GM18507 (cell line): ENCODE measurements at regions not wholly inside any gene's neighbourhood (a gene's known extent, or its start where the extent isn't known, plus 50 kb on each side); places are given as distances from the start of the nearest gene placed in this dataset.
A peak's percentile ranks its signal among the peaks of the same experiment; 100 is the strongest.
"Not testable (repeated sequence)": the region's sequence is repeated elsewhere in the genome, so short reads cannot be mapped to it uniquely, and the experiment has no call there.

ENCODE experiments used
- DNase-seq: peaks from one replicate; pipeline ENCODE4 v3.0.0; 2011; ENCODE audit warnings: low read depth; ENCODE audit not compliant: insufficient read length; ENCODE audit errors: extremely low spot score
- FAIRE-seq: peaks from 2 replicates; lab custom pipeline; 2011; peaks lifted over from hg19 to GRCh38; lab: Jason Lieb, UNC

DNA sequence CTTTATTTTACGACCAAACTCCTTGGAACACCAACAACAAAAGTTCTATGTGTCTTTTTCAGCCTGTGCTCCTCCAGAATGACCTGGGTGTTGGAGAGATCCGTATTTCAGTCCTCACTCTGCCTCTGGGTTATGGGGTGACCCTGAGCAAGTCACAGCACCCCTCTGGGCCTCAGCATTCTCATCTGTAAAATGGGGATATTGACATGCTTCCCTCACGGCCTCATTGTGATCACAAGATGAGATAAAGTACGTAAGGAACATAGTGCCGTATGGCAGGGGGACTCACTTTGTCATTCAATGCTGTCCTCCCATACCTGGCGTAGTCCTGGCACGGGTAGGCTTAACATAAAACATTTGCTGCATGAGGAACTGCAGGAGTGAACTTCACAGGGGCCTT is 123.0 kb upstream of the HAND1 start:
- DNase-seq (no peak), FAIRE-seq (no peak)

DNA sequence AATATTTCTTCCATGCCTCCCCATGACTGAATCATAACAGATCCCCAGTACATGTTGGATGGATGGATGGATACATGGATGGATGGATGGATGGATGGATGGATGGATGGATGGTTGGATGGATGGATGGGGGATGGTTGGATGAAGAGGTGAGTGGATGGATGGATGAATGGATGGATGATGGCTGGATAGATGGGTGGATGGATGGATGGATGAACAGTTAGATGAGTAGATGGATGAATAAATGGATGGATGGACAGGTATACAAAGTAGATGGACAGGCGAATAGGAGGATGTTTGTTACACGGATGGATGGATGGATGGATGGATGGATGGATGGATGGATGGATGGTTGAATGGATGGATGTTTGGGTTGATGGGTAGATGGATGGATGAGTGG is 120.0 kb upstream of the HAND1 start:
- FAIRE-seq (no peak), DNase-seq (no peak)

DNA sequence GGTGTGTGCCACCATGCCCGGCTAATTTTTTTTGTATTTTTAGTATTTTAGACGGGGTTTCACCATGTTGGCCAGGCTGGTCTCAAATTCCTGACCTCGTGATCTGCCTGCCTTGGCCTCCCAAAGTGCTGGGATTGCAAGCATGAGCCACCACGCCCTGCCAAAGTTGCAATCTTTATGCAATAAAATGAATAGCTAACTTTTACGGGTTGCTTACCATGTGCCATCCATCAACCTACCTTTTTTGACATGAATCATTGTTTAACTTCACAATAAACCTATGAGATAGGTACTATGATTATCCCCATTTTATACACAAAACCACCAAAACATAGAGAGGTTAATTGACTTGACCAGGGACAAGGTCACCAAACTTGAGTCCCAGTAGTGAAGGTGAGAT is 118.8 kb upstream of the HAND1 start:
- FAIRE-seq, DNase-seq: not testable (repeated sequence)

DNA sequence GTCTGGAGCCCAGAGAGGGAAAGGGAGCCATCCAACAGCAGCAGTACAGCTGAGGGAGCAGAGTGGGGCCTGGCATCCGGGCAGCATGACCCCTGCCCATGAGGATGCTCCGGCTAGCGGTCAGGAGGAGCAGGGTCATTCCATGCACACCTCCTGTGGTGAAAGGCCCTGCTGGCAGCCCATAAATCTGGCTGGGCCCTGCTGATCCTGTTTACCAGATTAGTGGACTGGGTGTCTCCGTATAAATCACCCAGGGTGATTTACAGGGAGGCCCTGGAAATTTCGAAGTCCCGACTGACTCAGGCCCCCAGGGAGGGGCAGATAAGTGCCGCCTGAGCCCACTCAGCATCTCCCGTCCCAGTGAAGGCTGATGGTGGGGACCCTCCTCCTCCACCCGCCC is 117.6 kb upstream of the HAND1 start:
- no peak for DNase-seq
- FAIRE-seq = no peak

DNA sequence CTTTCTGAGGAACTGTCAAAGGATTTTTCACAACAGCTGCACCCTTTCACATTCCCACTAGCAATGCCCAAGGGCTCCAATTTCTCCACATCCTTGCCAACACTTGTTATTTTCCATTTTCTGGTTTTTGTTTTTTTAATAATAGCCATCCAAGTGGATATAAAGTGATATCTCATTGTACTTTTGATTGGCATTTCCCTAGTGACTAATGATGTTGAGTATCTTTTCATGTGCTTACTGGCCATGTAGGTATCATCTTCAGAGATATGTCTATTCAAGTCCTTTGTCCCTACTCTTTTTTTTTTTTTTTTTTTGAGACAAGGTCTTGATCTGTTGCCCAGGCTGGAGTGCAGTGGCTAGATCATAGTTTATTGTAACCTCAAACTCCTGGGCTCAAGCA is 115.8 kb upstream of the HAND1 start:
- DNase-seq = no peak
- FAIRE-seq = no peak

DNA sequence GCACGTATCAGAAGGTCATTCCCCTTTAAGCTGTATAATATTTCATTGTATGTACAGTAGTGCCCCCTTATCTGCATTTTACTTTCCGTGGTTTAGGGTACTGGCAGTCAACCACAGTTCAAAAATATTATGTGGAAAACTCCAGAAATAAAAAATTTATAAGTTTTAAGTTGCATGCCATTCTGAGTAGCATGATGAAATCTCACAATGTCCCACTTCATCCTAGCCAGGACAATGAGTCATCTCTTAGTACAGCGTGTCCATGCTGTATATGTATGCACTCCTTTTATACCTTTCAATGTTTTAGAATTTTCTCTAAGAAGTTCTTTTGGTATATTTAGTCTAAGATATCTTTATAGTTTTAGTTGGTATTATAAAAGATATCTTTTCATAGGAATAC is 115.0 kb upstream of the HAND1 start:
- DNase-seq = no peak

DNA sequence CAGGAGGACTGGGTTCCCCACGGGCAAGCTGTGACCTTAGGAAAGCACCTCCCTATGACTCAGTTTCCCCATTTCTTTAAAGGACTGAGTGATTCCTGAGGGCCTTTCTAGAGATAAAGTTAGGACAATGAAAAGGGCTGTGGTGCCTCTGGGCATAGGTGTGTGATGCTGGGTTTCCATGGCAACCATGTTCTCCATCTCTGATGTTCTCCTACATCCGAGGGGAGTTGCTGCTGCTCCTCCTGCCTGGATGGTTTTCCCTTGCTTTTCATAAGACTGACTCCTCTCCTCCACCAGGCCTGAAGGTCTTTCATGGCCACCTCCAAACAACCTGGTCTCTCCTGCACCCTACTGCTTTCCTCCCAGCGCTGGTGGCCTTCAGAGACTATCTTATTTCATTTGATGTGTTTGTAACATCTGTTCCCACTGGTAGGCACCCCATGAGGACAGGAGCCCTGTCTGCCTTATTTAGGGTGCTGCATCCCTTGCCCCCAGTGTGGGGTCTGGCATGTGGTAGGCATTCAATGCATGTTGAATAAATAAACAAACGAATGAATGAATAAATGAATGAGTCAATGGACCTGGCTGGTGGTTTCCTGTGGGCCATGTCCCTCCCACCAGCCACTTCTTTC is 112.2 kb upstream of the HAND1 start:
- FAIRE-seq = no peak
- no peak for DNase-seq

More for the DNA sequence above, 115.0 kb upstream of the HAND1 start:
- no peak for FAIRE-seq

DNA sequence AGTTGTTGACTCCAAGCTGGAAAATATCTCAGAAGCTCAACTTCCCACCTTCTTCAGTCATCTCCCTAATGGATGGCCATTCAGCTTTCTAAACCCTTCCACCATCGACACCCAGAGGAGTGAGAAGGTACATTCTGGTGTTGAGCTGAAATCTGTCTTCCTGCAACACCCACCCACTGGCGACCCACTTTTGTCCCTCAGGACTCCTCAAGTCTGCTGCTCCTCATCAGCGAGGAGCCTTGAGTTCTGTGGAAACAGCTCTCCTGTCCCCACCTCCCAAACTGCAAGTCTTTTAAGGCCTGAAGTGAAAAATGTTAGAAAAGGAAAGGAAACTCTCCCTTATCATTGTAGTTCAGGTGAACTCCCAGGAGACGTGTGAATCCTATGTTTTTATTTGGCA is 111.5 kb upstream of the HAND1 start:
- no peak for DNase-seq
- no peak for FAIRE-seq

DNA sequence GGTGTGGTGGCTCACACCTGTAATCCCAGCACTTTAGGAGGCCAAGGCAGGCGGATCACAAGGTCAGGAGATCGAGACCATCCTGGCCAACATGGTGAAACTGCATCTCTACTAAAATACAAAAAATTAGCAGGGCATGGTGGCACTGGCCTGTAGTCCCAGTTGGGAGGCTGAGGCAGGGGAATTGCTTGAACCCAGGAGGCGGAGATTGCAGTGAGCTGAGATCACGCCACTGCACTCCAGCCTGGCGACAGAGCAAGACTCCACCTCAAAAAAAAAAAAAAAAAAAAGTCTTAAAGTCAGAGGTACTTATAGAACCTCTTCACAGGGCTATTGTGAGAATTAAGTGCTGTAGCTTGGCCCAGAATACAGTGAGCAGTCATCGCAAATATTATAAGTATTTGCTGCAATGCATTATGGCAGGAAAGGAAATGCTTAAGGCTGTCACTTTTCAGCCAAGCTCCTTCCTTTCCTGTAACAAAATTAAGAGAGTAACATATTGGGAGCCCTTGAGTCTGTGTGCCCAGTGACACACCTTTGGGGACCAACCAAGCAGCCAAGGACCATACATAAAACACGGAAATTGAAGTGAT is 110.9 kb upstream of the HAND1 start:
- DNase-seq, FAIRE-seq: not testable (repeated sequence)

DNA sequence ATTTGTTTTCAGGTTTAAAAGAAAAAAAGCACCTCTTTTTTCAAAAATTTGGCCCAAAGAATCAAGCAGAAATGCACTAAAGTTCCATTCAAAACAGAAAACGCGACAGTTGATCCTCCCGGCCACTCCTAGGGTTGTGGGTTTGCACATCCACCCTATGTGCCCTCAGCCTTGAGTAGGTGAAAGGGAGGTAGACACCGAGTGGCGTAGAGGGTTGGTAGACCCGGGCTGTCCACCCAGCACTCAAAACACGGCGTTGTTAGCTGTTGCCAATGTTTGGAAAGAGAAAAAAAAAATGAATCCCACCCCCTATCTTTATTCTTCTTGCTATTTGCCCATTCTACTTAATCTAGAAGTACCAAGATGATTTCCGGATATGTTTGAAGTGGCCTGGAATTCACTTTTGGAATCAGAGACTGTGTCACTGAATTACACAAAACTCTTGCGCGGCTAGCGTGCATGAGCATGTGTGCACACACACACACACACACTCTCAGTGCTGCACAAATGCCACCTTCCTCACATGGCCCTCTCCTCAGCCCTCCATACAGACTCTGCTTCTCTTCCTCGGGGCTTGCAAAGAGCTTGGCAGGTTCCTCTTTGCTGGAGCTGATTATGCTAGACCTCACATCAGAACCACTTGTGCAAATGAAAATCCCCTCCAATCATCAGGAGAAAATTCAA is 110.2 kb upstream of the HAND1 start:
- DNase-seq (no peak), FAIRE-seq (no peak)

DNA sequence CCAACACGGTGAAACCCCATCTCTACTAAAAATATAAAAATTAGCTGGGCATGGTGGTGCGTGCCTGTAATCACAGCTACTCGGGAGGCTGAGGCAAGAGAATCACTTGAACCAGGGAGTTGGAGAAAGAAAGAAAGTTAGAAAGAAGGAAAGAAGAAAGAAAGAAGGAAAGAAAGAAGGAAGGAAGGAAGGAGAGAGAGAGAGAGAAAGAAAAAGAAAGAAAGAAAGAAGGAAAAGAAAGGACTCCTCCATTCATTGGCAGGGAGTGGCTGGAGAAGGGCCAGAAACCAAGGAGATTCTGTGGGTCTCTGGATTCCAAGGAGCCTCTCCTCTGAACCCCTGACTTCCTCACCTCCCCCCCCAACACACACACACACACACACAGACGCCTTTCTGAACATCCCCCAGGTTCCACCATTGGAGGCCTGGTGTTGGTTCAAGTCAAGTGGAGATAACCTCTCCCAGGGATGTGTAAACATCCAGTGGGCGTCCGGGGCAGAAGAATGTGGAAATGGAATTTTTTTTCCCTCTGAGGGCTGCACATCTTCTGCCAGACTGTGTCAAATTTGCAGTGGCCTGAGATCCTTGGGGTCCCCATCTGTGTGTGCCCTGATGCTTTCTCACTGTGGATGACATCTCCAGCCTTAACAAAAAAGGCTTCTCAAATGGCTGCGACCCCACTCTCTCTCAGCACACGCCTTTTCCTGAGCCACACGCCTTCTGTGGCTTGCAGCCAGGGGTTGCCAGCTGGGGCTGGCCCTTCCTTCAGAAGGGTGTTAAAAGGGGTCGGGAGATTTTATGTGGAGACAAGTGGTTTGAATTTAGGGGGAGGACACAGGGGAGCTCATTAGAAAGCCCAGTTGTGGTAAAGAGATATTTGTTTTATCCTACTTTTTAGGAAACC is 109.3 kb upstream of the HAND1 start:
- no peak for FAIRE-seq
- DNase-seq = no peak

DNA sequence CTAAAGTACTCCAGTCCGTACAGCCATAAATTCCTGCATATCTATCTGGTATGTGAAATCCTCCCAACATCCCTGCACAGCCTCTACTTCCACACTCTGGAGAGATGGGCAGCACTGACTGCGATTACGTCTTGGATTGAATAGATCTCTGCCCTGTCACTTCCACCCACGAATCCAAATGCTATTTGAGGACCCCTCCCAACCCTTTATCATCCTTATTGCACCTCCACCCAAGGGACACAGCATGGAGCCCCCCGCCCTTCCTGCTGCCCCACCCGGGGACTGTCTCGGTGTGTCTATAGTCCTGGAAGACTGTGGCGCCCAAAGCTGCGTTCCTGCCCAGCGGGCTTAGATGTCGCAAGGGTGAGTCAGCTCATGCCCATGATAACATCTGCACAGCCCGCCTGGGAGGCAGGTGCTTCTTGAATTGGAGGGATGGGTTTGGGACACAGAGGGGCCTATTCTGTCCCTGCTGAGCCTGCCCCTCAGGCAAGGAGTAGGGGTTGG is 105.7 kb upstream of the HAND1 start:
- DNase-seq (no peak), FAIRE-seq (no peak)

DNA sequence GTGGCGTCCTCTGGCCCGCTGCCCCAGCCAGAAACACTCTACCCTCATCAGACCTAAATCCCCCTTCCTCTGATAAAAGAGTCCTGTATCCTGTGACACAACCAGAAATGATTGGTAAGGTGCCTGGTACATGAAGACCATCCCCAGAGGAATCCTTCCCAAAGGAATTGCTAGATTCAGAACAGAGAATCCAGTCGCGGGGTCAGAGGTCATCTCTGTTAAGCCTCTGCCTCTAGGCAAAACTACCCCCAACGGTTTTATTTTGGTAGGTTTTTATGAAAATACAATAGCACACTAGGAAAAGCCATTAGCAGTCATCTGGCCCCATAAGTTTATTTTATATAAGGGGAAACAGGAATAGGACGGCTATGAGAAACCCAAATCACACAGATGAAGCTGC is 102.4 kb upstream of the HAND1 start:
- DNase-seq (no peak), FAIRE-seq (no peak)

DNA sequence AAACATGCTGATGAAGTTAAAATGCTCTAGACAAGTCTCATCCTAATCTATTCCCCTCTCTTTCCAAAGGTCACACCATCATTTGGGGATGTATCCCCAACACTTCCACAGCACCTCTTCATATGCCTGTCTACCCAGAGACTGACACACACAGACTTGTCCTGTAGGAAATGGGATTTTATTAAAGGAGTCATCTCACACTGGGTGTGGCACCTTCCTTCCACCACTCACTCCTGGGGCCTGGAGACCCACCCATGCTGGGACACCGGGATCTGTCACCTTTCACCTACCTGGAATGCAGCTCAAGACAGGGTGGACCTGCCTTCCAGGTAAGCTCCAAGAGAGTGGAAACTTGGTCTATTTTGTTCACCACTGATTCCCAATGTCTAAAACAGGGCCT is 99.4 kb upstream of the HAND1 start:
- DNase-seq (no peak), FAIRE-seq (no peak)

DNA sequence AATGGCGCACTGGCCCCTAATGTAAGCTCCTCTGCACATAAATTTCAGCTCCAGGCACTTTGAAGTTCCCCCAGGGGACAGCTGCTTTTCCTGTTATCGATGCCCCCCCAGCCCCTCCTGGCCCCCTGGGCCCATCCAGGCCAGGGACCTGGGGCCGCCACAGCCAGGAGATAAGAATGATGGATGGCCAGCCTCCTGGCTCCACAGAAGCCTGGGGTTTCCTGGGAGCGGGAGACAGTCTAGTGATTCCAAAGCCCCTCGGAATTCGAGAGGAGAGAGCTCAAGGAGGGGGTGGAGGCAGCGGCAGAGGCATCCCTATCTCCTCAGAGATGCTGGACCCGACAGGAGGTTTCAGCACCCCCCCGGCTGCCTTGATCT is 98.4 kb upstream of the HAND1 start:
- DNase-seq (no peak), FAIRE-seq (no peak)

DNA sequence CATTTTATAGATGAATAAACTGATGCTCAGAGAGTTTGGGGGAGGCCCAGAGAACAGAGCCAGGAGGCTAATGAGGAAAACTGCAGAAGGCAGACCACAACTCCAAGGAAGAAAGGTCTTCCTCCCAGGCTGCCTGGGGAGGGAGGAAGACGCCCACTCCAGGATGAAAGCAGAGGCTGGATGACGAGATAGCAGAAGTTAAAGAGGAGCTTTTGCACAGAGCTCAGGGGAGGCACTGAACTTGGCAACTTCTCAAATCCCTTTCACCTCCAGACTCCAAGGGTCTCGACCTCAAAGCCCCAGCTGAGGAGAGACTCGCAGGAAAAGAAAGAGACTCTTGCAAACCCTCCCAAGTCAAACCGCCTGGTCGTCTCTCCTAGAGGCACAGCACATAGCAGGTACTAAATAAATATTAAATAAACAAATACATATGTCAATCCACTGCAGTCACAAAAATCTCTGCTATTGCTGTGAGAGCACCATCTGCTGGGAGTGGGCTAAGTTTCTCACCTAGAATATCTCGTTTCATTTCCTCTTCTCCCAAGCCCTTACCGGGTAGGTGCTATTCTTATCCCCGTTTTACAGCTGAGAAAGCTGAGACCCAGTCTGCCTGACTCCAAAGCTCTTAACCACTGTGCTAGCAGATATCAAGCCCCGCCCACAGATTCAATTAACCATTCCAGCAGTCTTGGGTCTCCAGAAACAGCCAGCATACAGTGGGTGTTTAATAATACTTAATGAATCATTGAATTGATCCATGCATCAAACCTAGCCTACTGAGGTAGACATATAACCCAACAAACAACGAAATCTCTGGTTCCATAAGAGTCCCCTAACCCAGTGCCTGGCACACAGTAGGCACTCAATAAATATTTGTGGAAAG is 97.8 kb upstream of the HAND1 start:
- peak; percentile 25 for DNase-seq
- peak; percentile 89 for FAIRE-seq

DNA sequence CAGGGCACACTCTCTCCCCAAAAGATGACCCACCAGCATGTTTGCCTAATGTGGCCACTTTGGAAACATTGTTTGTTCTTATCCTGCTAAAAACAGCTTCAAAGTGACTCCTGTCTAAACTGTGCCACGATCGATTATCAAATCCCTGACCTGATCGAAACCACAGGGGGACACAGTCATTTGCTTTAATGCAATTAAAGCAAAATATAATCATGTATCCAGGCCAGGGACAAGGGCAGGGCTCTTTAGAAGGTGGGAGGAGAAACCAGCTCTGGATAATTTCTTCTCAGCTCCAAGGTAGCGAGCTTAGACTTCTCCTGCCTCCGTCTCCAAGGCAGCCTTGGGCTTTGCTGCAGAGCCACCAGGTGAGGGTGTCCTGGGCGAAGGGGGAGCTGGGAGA is 95.0 kb upstream of the HAND1 start:
- FAIRE-seq (no peak), DNase-seq (no peak)

DNA sequence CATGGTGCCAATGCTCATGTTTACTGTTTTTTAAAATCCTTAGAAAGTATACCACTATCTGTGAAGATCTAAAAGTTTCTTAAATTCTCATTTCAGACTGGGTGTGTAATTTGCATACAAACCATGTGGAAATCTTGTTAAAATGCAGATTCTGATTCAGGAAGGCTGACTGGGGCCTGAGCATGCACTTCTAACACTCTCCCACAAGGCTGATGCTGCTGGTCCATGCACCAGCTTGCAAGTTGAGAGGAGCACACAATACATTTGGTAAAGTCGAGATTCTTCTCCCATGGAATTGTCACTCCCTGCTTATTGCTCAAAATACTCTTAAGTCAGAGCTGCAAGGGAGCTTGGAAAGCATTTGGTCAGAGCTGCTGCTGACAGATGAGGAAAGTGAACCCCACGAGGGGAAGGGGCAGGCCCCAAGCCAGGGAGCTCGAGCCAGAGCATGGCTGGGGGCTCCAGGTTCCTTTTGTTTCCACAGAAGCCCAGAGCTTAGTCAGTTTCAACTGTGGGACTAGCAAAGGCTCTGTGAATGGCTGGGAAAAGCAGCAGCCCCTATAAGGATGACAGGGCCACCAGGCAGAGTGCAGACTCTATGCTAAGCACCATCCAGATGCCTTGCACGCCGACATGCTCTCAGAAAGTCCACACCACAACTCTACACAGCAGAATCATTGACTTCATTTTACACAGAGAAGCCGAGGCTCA is 93.5 kb upstream of the HAND1 start:
- no peak for FAIRE-seq
- no peak for DNase-seq
